ENCODE measurements at regions not wholly inside any gene's neighbourhood (a gene's known extent, or its start where the extent isn't known, plus 50 kb on each side); places are given as distances from the start of the nearest gene placed in this dataset.
"Not testable (repeated sequence)": the region's sequence is repeated elsewhere in the genome, so short reads cannot be mapped to it uniquely, and the experiment has no call there.

GRCh38 chr2:106323337-106324013, 129.4 kb upstream of the UXS1 start:
- 64 to 85% (median 77%) methylated on average over 10 of the region's 10 CpGs for WGBS, 5 donors
- H3K27me3 ChIP-seq (replicated peaks in 1 of 7), result no peaks in the 10 kb centered on the region
- intact Hi-C loops (cut with DNase I; ENCODE audit: low total_unique reads), result no loop called here

GRCh38 chr2:106322281-106322680, 128.2 kb upstream of the UXS1 start:
- DNase-seq, result no peak
- Histone ChIP-seq H3K36me3 (no peaks in the 10 kb centered on the region), H3K9me3 (peaks cover 0 to 5% (median 0%) of the 10 kb centered on the region in 8 donors), H3K4me3 (no peak overlapping the region), H3K4me1 (no peaks in the 10 kb centered on the region), H3K27ac (peak overlapping the region in 2 of 8 donors; percentile 2 to 6), H3K27me3 (replicated peaks in 1 of 7) (no peaks in the 10 kb centered on the region)
- intact Hi-C loops (cut with DNase I; ENCODE audit: low total_unique reads), result no loop called here
- 51 to 69% (median 54%) methylated on average over 5 of the region's 5 CpGs for WGBS, 5 donors
- TF ChIP-seq POLR2A (IDR thresholded peaks at IDR 0.05) (no peak), POLR2AphosphoS5 (IDR thresholded peaks at IDR 0.05) (no peak), CTCF (IDR thresholded peaks at IDR 0.05 in 8 of 11, conservative IDR thresholded peaks at IDR 0.05 in 3 of 11) (no peak)

More at GRCh38 chr2:106323337-106324013, 129.4 kb upstream of the UXS1 start:
- DNase-seq, result no peak
- H3K27ac ChIP-seq, result peak overlapping the region in 1 of 8 donors; percentile 16
- TF ChIP-seq CTCF (IDR thresholded peaks at IDR 0.05 in 8 of 11, conservative IDR thresholded peaks at IDR 0.05 in 3 of 11) (no peak), POLR2AphosphoS5 (IDR thresholded peaks at IDR 0.05) (no peak), POLR2A (IDR thresholded peaks at IDR 0.05) (no peak)
- H3K36me3 ChIP-seq, result no peaks in the 10 kb centered on the region
- H3K9me3 ChIP-seq, result peaks cover 0 to 5% (median 0%) of the 10 kb centered on the region in 8 donors
- H3K4me1 ChIP-seq, result no peaks in the 10 kb centered on the region
- no peak overlapping the region for H3K4me3 ChIP-seq

- intact Hi-C loops (cut with DNase I; ENCODE audit: low total_unique reads); H3K9me3 ChIP-seq; H3K27ac ChIP-seq; H3K27me3 ChIP-seq (replicated peaks in 1 of 7); H3K4me1 ChIP-seq; H3K36me3 ChIP-seq; DNase-seq; H3K4me3 ChIP-seq: not testable (repeated sequence)
- 88 to 97% (median 96%) methylated on average over 2 of the region's 2 CpGs for WGBS, 5 donors
Measured at GRCh38 chr2:106320439-106320838, 126.3 kb upstream of the UXS1 start.

GRCh38 chr2:106316915-106317314, 122.8 kb upstream of the UXS1 start:
- H3K27me3 ChIP-seq (replicated peaks in 1 of 7), result no peaks in the 10 kb centered on the region
- WGBS, 5 donors, result 94 to 100% (median 96%) methylated on average over 2 of the region's 2 CpGs
- no peaks in the 10 kb centered on the region for H3K4me1 ChIP-seq
- H3K36me3 ChIP-seq, result no peaks in the 10 kb centered on the region
- DNase-seq, result no peak
- no peak overlapping the region for H3K27ac ChIP-seq
- peaks cover 0 to 5% (median 0%) of the 10 kb centered on the region in 8 donors for H3K9me3 ChIP-seq
- intact Hi-C loops (cut with DNase I; ENCODE audit: low total_unique reads), result no loop called here
- TF ChIP-seq POLR2A (IDR thresholded peaks at IDR 0.05) (no peak), POLR2AphosphoS5 (IDR thresholded peaks at IDR 0.05) (no peak), CTCF (IDR thresholded peaks at IDR 0.05 in 8 of 11, conservative IDR thresholded peaks at IDR 0.05 in 3 of 11) (no peak)
- no peak overlapping the region for H3K4me3 ChIP-seq

Measured in spleen (tissue), 11 donors.